OCI-LY7 (cell line): ENCODE measurements at regions not wholly inside any gene's neighbourhood (a gene's known extent, or its start where the extent isn't known, plus 50 kb on each side); places are given as distances from the start of the nearest gene placed in this dataset.

Source experiments
- EZH2phosphoT487 ChIP-seq: fragments of 200-600 bp; sonication (generic); IDR thresholded peaks from 2 replicates; pipeline ENCODE4 v1.6.1; 2018; ENCODE audit warnings: low read depth, borderline replicate concordance, mild to moderate bottlenecking, mixed run types, antibody characterized with exemption, low read length, moderate library complexity, mixed read lengths
- TF ChIP-seq, protein P1 (sequence below): fragments of 200-600 bp; sonication (generic); conservative IDR thresholded peaks from 2 replicates; pipeline ENCODE4 v1.5.1; 2014; ENCODE audit warnings: mild to moderate bottlenecking, antibody characterized with exemption, low read length, moderate library complexity, mixed read lengths

DNA sequence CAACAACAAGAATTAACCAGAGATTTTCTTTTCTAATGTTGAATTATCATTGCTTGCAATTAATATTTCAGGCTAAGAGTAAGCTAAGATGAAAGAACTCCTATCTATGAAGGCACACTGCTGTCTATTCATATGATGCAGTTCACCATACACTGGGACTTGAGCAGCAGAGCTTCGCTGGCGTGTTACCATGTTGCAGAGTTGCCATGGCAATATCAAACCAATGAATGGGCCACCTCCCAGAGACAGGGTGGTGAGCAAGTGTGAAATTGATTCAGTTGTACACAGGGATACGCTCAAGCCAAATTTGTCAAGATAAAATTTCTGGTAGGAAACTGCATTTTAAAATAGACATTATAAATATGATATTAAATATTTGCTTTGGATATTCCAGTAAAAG is 69.3 kb upstream of the MYO16 start:
- TF ChIP-seq, protein P1, sequence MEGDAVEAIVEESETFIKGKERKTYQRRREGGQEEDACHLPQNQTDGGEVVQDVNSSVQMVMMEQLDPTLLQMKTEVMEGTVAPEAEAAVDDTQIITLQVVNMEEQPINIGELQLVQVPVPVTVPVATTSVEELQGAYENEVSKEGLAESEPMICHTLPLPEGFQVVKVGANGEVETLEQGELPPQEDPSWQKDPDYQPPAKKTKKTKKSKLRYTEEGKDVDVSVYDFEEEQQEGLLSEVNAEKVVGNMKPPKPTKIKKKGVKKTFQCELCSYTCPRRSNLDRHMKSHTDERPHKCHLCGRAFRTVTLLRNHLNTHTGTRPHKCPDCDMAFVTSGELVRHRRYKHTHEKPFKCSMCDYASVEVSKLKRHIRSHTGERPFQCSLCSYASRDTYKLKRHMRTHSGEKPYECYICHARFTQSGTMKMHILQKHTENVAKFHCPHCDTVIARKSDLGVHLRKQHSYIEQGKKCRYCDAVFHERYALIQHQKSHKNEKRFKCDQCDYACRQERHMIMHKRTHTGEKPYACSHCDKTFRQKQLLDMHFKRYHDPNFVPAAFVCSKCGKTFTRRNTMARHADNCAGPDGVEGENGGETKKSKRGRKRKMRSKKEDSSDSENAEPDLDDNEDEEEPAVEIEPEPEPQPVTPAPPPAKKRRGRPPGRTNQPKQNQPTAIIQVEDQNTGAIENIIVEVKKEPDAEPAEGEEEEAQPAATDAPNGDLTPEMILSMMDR: no peak
- TF ChIP-seq EZH2phosphoT487: no peak
